Activated T-helper 2 cell treated with anti-CD3 and anti-CD28 coated beads, Interferon-gamma antibody, Interleukin-2, Interleukin-4, amounts not matched to agents 10 μg/mL and 5 μg/mL and 100 μg/mL, durations not matched to agents 14 hours and 24 hours and 36 hours (primary cell): ENCODE measurements at regions not wholly inside any gene's neighbourhood (a gene's known extent, or its start where the extent isn't known, plus 50 kb on each side); places are given as distances from the start of the nearest gene placed in this dataset.

Source experiments
- DNase-seq: peaks from one replicate; pipeline ENCODE4 v3.0.0; 2021; ENCODE audit warnings: low spot score
- H3K27ac Mint-ChIP-seq: one replicate; pipeline ENCODE4 v1.8.0; 2021; ENCODE audit warnings: mixed read lengths
- H3K27me3 Mint-ChIP-seq: one replicate; pipeline ENCODE4 v1.8.0; 2021; ENCODE audit warnings: low read depth, mixed read lengths
- H3K36me3 Mint-ChIP-seq: one replicate; pipeline ENCODE4 v1.8.0; 2021; ENCODE audit warnings: low read depth, mixed read lengths
- H3K4me1 Mint-ChIP-seq: one replicate; pipeline ENCODE4 v1.8.0; 2021; ENCODE audit warnings: low read depth, mixed read lengths
- H3K4me3 Mint-ChIP-seq: one replicate; pipeline ENCODE4 v1.8.0; 2021; ENCODE audit warnings: low read depth, mild to moderate bottlenecking, moderate library complexity, mixed read lengths
- H3K9me3 Mint-ChIP-seq: one replicate; pipeline ENCODE4 v1.8.0; 2021; ENCODE audit warnings: mixed read lengths
- intact Hi-C: fragments of 100-400 bp; cut with micrococcal nuclease; formaldehyde crosslinking; loops from one replicate; pipeline ENCODE4 v1.15.1; 2023

GRCh38 chr2:106941372-106941993 is 55.5 kb upstream of the ST6GAL2 start:
- Mint-ChIP-seq H3K9me3 (peaks cover 13% of the 10 kb centered on the region), H3K36me3 (no peaks in the 10 kb centered on the region), H3K4me3 (no peak overlapping the region), H3K4me1 (no peaks in the 10 kb centered on the region), H3K27me3 (no peaks in the 10 kb centered on the region), H3K27ac (no peak overlapping the region)
- intact Hi-C loops, result no loop called here
- no peak for DNase-seq

GRCh38 chr2:106943468-106944200 is 57.7 kb upstream of the ST6GAL2 start:
- no peaks in the 10 kb centered on the region for H3K27me3 Mint-ChIP-seq
- H3K4me3 Mint-ChIP-seq, result no peak overlapping the region
- H3K4me1 Mint-ChIP-seq, result no peaks in the 10 kb centered on the region

GRCh38 chr2:106944215-106944614 is 58.2 kb upstream of the ST6GAL2 start:
- H3K4me1 Mint-ChIP-seq, result no peaks in the 10 kb centered on the region
- intact Hi-C loops, result no loop called here
- H3K27me3 Mint-ChIP-seq, result no peaks in the 10 kb centered on the region

More at GRCh38 chr2:106943468-106944200, 57.7 kb upstream of the ST6GAL2 start:
- H3K27ac Mint-ChIP-seq, result no peak overlapping the region
- no peak for DNase-seq
- H3K36me3 Mint-ChIP-seq, result no peaks in the 10 kb centered on the region
- H3K9me3 Mint-ChIP-seq, result peaks cover 13% of the 10 kb centered on the region
- intact Hi-C loops, result no loop called here

GRCh38 chr2:106948540-106948939 is 62.6 kb upstream of the ST6GAL2 start:
- Mint-ChIP-seq H3K4me1 (no peaks in the 10 kb centered on the region), H3K27ac (no peak overlapping the region), H3K4me3 (no peak overlapping the region), H3K36me3 (no peaks in the 10 kb centered on the region), H3K27me3 (no peaks in the 10 kb centered on the region), H3K9me3 (peaks cover 8% of the 10 kb centered on the region)
- intact Hi-C loops, result no loop called here
- no peak for DNase-seq

More at GRCh38 chr2:106944215-106944614, 58.2 kb upstream of the ST6GAL2 start:
- DNase-seq, result no peak
- H3K9me3 Mint-ChIP-seq, result peaks cover 13% of the 10 kb centered on the region
- H3K27ac Mint-ChIP-seq, result no peak overlapping the region
- H3K4me3 Mint-ChIP-seq, result no peak overlapping the region
- no peaks in the 10 kb centered on the region for H3K36me3 Mint-ChIP-seq

- no peaks in the 10 kb centered on the region for H3K4me1 Mint-ChIP-seq
- DNase-seq, result no peak
- intact Hi-C loops, result no loop called here
Measured at GRCh38 chr2:106953236-106953635, 67.3 kb upstream of the ST6GAL2 start.

GRCh38 chr2:106953779-106954178 is 67.8 kb upstream of the ST6GAL2 start:
- H3K36me3 Mint-ChIP-seq, result no peaks in the 10 kb centered on the region
- no peak overlapping the region for H3K4me3 Mint-ChIP-seq
- no peak for DNase-seq
- H3K27me3 Mint-ChIP-seq, result no peaks in the 10 kb centered on the region
- intact Hi-C loops, result no loop called here
- no peaks in the 10 kb centered on the region for H3K4me1 Mint-ChIP-seq
- no peak overlapping the region for H3K27ac Mint-ChIP-seq
- H3K9me3 Mint-ChIP-seq, result no peaks in the 10 kb centered on the region

More at GRCh38 chr2:106953236-106953635, 67.3 kb upstream of the ST6GAL2 start:
- no peaks in the 10 kb centered on the region for H3K9me3 Mint-ChIP-seq
- no peak overlapping the region for H3K4me3 Mint-ChIP-seq
- no peaks in the 10 kb centered on the region for H3K27me3 Mint-ChIP-seq
- H3K27ac Mint-ChIP-seq, result no peak overlapping the region
- no peaks in the 10 kb centered on the region for H3K36me3 Mint-ChIP-seq

GRCh38 chr2:106954304-106954703 is 68.3 kb upstream of the ST6GAL2 start:
- no peaks in the 10 kb centered on the region for H3K4me1 Mint-ChIP-seq
- DNase-seq, result no peak
- no peaks in the 10 kb centered on the region for H3K27me3 Mint-ChIP-seq
- no peak overlapping the region for H3K4me3 Mint-ChIP-seq
- H3K9me3 Mint-ChIP-seq, result no peaks in the 10 kb centered on the region
- no peaks in the 10 kb centered on the region for H3K36me3 Mint-ChIP-seq
- intact Hi-C loops, result no loop called here
- H3K27ac Mint-ChIP-seq, result no peak overlapping the region

GRCh38 chr2:106956416-106956815 is 70.4 kb upstream of the ST6GAL2 start:
- H3K4me3 Mint-ChIP-seq, result no peak overlapping the region
- no peak overlapping the region for H3K27ac Mint-ChIP-seq
- no peak for DNase-seq
- H3K36me3 Mint-ChIP-seq, result no peaks in the 10 kb centered on the region
- intact Hi-C loops, result no loop called here
- no peaks in the 10 kb centered on the region for H3K9me3 Mint-ChIP-seq
- H3K27me3 Mint-ChIP-seq, result no peaks in the 10 kb centered on the region
- H3K4me1 Mint-ChIP-seq, result no peaks in the 10 kb centered on the region

GRCh38 chr2:106956879-106957278 is 70.9 kb upstream of the ST6GAL2 start:
- Mint-ChIP-seq H3K4me3 (no peak overlapping the region), H3K4me1 (no peaks in the 10 kb centered on the region), H3K27ac (no peak overlapping the region), H3K27me3 (no peaks in the 10 kb centered on the region), H3K36me3 (no peaks in the 10 kb centered on the region), H3K9me3 (no peaks in the 10 kb centered on the region)
- no peak for DNase-seq
- intact Hi-C loops, result no loop called here

GRCh38 chr2:106959975-106960682 is 74.2 kb upstream of the ST6GAL2 start:
- no peaks in the 10 kb centered on the region for H3K36me3 Mint-ChIP-seq
- no peaks in the 10 kb centered on the region for H3K27me3 Mint-ChIP-seq
- H3K27ac Mint-ChIP-seq, result no peak overlapping the region
- H3K9me3 Mint-ChIP-seq, result no peaks in the 10 kb centered on the region
- intact Hi-C loops, result no loop called here
- no peaks in the 10 kb centered on the region for H3K4me1 Mint-ChIP-seq
- no peak for DNase-seq
- no peak overlapping the region for H3K4me3 Mint-ChIP-seq

- Mint-ChIP-seq H3K27me3 (no peaks in the 10 kb centered on the region), H3K9me3 (no peaks in the 10 kb centered on the region), H3K27ac (no peak overlapping the region), H3K4me1 (no peaks in the 10 kb centered on the region), H3K36me3 (no peaks in the 10 kb centered on the region), H3K4me3 (no peak overlapping the region)
- no peak for DNase-seq
- intact Hi-C loops, result no loop called here
Measured at GRCh38 chr2:106960683-106961161, 74.8 kb upstream of the ST6GAL2 start.

- Mint-ChIP-seq H3K9me3 (no peaks in the 10 kb centered on the region), H3K27me3 (no peaks in the 10 kb centered on the region), H3K36me3 (no peaks in the 10 kb centered on the region), H3K4me1 (no peaks in the 10 kb centered on the region), H3K27ac (no peak overlapping the region), H3K4me3 (no peak overlapping the region)
- intact Hi-C loops, result no loop called here
- no peak for DNase-seq
Measured at GRCh38 chr2:106961328-106961727, 75.4 kb upstream of the ST6GAL2 start.

- Mint-ChIP-seq H3K9me3 (peaks cover 4% of the 10 kb centered on the region), H3K4me1 (no peaks in the 10 kb centered on the region), H3K27me3 (no peaks in the 10 kb centered on the region), H3K27ac (no peak overlapping the region), H3K36me3 (no peaks in the 10 kb centered on the region), H3K4me3 (no peak overlapping the region)
- intact Hi-C loops, result no loop called here
- DNase-seq, result no peak
Measured at GRCh38 chr2:106963156-106963555, 77.2 kb upstream of the ST6GAL2 start.
